SK-N-MC (cell line): ENCODE measurements at regions not wholly inside any gene's neighbourhood (a gene's known extent, or its start where the extent isn't known, plus 50 kb on each side); places are given as distances from the start of the nearest gene placed in this dataset.

ENCODE experiments used
- DNase-seq: peaks from one replicate; pipeline ENCODE4 v3.0.0-alpha.2; 2011; ENCODE audit warnings: low read depth, low spot score
- H3K27ac ChIP-seq: fragments of 200-600 bp; sonication (generic); 2 replicates; pipeline ENCODE4 v1.5.1; 2016; ENCODE audit warnings: mixed run types
- H3K36me3 ChIP-seq: fragments of 200-600 bp; sonication (generic); 2 replicates; pipeline ENCODE4 v1.6.1; 2017; ENCODE audit warnings: antibody characterized with exemption, low read length, mixed read lengths; ENCODE audit not compliant: insufficient read depth
- H3K4me3 ChIP-seq: fragments of 200-600 bp; sonication (generic); 2 replicates; pipeline ENCODE4 v1.5.1; 2016
- H3K9ac ChIP-seq: fragments of 200-600 bp; sonication (generic); 2 replicates; pipeline ENCODE4 v1.8.0; 2017; ENCODE audit warnings: mixed run types, mixed read lengths; ENCODE audit not compliant: insufficient read length
- H3K9me3 ChIP-seq: fragments of 200-600 bp; sonication (generic); 2 replicates; pipeline ENCODE4 v1.6.1; 2017; ENCODE audit warnings: low read depth, mild to moderate bottlenecking, antibody characterized with exemption, low read length, moderate library complexity, mixed read lengths
- EZH2 ChIP-seq: fragments of 200-600 bp; sonication (generic); IDR thresholded peaks from one replicate; pipeline ENCODE4 v1.6.1; 2017; ENCODE audit warnings: antibody characterized with exemption
- FOXP2 ChIP-seq: optimal IDR thresholded peaks from 2 replicates; pipeline ENCODE3; 2011; ENCODE audit warnings: mild to moderate bottlenecking, moderate library complexity; ENCODE audit not compliant: insufficient read depth; ENCODE audit errors: extremely low read length, control extremely low read depth
- POLR2AphosphoS5 ChIP-seq: IDR thresholded peaks from 2 replicates; pipeline ENCODE4 v1.6.1; 2012; ENCODE audit warnings: mild to moderate bottlenecking, low read depth, low read length, borderline replicate concordance

GRCh38 chrX:69284491-69284890 lies 119.2 kb upstream of the PJA1 start:
- Histone ChIP-seq H3K36me3 (no peaks in the 10 kb centered on the region), H3K9me3 (no peaks in the 10 kb centered on the region), H3K9ac (no peak overlapping the region), H3K4me3 (no peak overlapping the region), H3K27ac (no peak overlapping the region)
- no peak for DNase-seq
- no peak for TF ChIP-seq EZH2
- TF ChIP-seq FOXP2: no peak
- no peak for TF ChIP-seq POLR2AphosphoS5

GRCh38 chrX:69282893-69283690 lies 117.8 kb upstream of the PJA1 start:
- Histone ChIP-seq H3K9me3 (no peaks in the 10 kb centered on the region), H3K36me3 (no peaks in the 10 kb centered on the region), H3K27ac (no peak overlapping the region), H3K9ac (no peak overlapping the region), H3K4me3 (no peak overlapping the region)
- TF ChIP-seq POLR2AphosphoS5 (no peak), EZH2 (no peak), FOXP2 (no peak)
- DNase-seq: no peak

GRCh38 chrX:69280933-69281332 lies 115.7 kb upstream of the PJA1 start:
- H3K36me3 ChIP-seq: no peaks in the 10 kb centered on the region
- H3K9me3 ChIP-seq: no peaks in the 10 kb centered on the region
- no peak overlapping the region for H3K27ac ChIP-seq
- no peak overlapping the region for H3K9ac ChIP-seq
- no peak for DNase-seq
- no peak for TF ChIP-seq FOXP2
- no peak for TF ChIP-seq POLR2AphosphoS5
- no peak for TF ChIP-seq EZH2
- H3K4me3 ChIP-seq: no peak overlapping the region

- Histone ChIP-seq H3K36me3 (no peaks in the 10 kb centered on the region), H3K9ac (no peak overlapping the region), H3K9me3 (no peaks in the 10 kb centered on the region), H3K4me3 (no peak overlapping the region), H3K27ac (peak overlapping the region; percentile 57; the same call in 1 of the 2 replicates)
- no peak for DNase-seq
- TF ChIP-seq POLR2AphosphoS5 (no peak), EZH2 (no peak), FOXP2 (no peak)
Measured at GRCh38 chrX:69279234-69279633, 114.0 kb upstream of the PJA1 start.

- no peak for DNase-seq
Measured at GRCh38 chrX:69278031-69278687, 112.9 kb upstream of the PJA1 start.

GRCh38 chrX:69277369-69277990 lies 112.2 kb upstream of the PJA1 start:
- H3K9me3 ChIP-seq: no peaks in the 10 kb centered on the region
- no peaks in the 10 kb centered on the region for H3K36me3 ChIP-seq
- H3K27ac ChIP-seq: no peak overlapping the region; the same call in 1 of the 2 replicates
- no peak overlapping the region for H3K9ac ChIP-seq
- TF ChIP-seq FOXP2: no peak
- TF ChIP-seq EZH2: no peak
- no peak for TF ChIP-seq POLR2AphosphoS5
- H3K4me3 ChIP-seq: no peak overlapping the region
- no peak for DNase-seq

More at GRCh38 chrX:69278031-69278687, 112.9 kb upstream of the PJA1 start:
- Histone ChIP-seq H3K27ac (peak overlapping the region; percentile 57; the same call in 1 of the 2 replicates), H3K9me3 (no peaks in the 10 kb centered on the region), H3K9ac (no peak overlapping the region), H3K36me3 (no peaks in the 10 kb centered on the region), H3K4me3 (no peak overlapping the region; the same call in 1 of the 2 replicates)
- TF ChIP-seq POLR2AphosphoS5 (no peak), FOXP2 (no peak), EZH2 (no peak)

GRCh38 chrX:69268611-69269010 lies 103.4 kb upstream of the PJA1 start:
- H3K9ac ChIP-seq: no peak overlapping the region
- no peaks in the 10 kb centered on the region for H3K36me3 ChIP-seq
- no peak for DNase-seq
- TF ChIP-seq POLR2AphosphoS5: no peak
- no peak for TF ChIP-seq EZH2
- no peak for TF ChIP-seq FOXP2
- no peaks in the 10 kb centered on the region for H3K9me3 ChIP-seq
- H3K27ac ChIP-seq: no peak overlapping the region
- no peak overlapping the region for H3K4me3 ChIP-seq

GRCh38 chrX:69264158-69264581 lies 98.9 kb upstream of the PJA1 start:
- H3K36me3 ChIP-seq: no peaks in the 10 kb centered on the region
- DNase-seq: no peak
- no peak overlapping the region for H3K27ac ChIP-seq
- no peaks in the 10 kb centered on the region for H3K9me3 ChIP-seq
- no peak overlapping the region for H3K9ac ChIP-seq
- TF ChIP-seq POLR2AphosphoS5 (no peak), EZH2 (no peak), FOXP2 (no peak)
- H3K4me3 ChIP-seq: no peak overlapping the region
